ENCODE measurements at regions not wholly inside any gene's neighbourhood (a gene's known extent, or its start where the extent isn't known, plus 50 kb on each side); places are given as distances from the start of the nearest gene placed in this dataset.
"Not testable (repeated sequence)": the region's sequence is repeated elsewhere in the genome, so short reads cannot be mapped to it uniquely, and the experiment has no call there.

DNA sequence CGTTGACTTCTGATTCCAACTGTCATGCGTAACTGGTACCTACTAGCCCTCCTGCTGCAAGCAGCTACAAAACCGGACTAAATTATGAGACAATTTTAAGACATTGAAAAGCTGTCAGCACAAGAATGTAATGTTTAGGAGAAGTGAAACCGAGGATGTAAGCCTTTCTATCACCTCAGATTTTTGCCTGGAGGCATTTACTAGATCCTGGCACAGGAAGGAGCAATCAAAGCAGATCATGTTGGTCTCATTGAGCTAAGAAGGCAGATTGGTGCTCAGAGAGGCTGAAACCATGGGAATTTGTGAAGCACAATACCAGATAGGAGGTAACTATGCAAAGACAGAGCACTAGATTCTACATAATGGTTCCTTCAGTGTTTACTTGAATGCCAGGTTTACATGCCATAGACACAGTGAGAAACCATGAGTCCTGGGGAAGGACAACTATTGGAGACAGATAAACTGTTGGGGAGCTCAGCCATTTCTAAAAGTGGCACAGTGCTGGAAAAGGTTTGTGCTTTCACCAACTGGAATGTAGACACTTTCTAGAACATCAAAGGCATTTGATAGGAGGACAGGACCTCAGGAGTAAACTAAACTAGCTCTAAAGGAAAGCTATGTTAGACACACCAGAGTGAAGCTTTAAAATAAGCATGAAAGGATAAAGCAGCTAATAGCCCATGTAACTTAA lies 179.4 kb downstream of the LYPLAL1 start:
- no peak for DNase-seq (ENCODE audit: low spot score)

DNA sequence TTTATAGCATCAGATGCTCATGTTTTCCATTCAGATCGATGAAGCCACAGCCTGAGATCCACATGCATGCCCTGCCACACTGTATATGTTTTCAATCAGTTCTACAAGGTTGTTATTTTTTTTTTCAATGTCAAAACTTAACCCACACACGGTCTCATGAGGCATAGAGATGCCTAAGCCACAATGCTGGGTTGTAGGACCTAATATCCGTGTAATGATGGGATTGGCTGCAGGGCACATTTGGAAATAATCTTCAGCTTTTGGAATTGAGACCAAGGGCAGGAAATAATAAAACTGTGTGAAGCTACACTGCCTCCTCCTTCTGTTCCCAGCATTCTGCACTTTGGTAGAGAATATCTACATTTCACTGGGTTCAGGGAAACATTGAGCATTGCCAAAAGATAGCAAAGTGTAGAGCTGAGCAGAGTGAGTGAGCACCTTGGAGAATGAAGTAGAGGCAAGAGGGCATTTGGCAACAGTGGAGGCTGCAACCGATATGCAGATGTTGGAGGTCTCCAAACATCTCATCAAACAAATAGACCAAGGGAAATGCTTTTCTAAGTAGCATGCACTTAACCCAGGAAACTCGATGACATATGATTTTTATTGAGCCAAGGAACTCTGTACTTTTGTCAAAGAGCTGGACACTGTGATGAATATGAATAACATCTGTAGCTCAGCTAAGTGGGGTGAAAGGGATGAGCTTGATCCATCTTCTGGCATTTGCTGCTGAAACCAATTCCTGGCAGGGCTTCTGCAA lies 176.7 kb downstream of the LYPLAL1 start:
- DNase-seq (ENCODE audit: low spot score) = no peak

DNA sequence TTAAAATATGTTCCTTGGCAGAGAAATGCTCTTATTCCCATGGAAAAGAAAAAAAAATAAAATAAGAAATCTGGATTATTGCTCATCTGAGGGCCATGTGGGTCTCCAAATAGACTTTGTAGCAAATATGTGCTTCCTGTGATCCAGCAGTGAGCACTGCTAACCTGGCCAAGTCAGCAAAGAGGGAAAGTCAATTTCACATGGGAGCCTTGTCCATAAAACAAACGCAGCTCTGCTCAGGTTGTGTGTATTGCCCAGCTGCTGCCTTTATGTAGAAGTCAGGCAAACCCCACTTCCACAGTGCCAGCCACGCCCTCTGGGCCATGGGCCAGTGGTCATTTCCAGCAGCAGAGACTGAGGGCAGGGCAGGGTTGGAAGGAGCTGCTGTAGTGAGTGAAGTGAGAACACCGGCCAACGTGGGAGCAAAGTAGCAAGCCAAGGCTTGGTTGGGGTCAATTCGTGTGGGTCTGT lies 174.3 kb downstream of the LYPLAL1 start:
- no peak for DNase-seq (ENCODE audit: low spot score)

DNA sequence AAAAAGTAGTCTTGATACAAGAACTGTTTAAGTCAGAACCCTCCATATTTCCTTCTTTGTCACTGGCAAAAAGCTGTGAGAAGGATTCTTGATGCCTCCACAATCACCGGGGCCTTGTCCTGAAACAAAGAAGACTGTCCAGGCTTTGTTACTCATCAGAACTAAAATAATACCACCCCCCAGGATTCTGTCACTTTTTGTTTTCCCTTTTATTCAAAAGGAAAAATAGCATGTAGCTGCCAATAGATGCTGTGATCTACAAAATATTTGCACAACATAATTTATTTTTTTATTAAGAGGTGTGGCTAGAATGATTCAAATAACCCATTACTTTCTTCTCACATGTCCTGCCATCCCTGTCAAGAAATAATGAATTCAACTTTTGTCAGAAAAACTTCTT lies 173.7 kb downstream of the LYPLAL1 start:
- DNase-seq (ENCODE audit: low spot score) = no peak

DNA sequence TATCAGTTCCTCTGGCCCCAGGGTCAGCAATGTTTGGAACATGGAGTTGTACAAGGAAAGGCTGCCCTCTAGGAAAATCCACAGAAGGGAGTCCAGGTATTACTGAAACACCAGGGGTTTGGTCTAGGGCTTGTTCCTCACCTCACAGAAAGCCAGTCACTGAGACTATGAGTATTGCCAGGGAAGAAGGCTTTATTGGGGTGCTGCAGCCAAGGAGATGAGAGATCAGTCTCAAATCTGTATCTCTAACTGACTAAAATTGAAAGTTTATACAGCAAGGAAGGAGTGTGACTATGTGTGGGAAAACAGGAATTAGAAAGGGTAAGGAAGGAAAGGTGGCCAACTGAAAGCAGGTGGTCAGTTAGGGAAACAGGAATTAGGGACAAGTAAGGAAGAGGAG lies 172.3 kb downstream of the LYPLAL1 start:
- no peak for DNase-seq (ENCODE audit: low spot score)

DNA sequence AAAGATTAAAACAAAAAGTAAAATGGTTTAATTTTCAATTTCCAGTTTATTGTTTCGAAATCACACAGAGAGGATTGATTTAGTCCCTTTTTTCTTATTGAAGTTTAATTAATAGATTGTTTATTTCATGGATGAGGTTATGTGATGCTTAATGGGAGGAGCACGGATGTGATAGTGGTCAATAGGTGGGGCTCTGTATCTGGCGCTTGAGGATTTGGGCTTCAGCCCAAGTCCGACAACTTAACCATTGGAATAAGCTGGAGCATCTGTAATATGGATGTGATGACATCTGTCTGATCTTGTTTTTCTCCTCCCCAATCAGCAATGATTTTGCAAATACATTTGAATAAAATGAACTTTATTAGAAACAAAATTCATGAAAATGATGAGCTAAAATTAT lies 169.2 kb downstream of the LYPLAL1 start:
- no peak for DNase-seq (ENCODE audit: low spot score)

DNA sequence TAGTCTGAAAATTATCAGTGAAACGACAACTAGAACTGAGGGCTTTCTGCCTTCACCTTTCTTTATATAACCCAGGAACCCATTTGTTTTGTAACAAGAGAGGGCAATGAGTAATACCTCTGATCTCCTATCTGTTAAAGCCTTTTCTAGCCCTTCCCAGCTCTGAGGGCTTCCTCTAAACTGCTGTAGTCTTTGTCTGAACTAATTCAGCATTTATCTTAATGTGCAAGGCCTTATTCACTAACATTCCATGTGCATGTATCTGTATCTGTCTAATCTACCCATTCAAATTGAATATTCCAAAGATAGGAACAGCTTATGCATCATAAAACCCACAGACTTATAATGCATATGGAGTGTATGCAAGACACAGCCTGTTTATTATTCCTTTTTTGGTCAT lies 167.1 kb downstream of the LYPLAL1 start:
- no peak for DNase-seq (ENCODE audit: low spot score)

DNA sequence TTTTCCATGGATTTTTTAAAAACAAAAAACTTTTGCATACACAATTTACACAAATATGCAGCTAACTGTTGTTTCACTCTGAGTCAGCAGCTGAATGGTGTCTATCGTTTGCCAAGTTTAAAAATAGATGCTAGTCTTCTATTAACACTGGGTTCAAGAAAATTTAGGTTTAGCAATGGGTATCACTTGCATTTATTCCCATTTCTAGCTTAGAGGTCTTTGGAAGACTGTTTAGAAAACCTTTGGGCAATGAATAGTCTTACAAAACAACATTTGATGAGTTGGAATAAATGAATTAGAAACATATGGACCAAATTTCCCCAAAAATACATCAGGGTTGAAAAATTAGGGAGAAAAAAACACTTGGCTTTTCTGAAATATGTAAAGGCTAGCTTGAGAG lies 165.8 kb downstream of the LYPLAL1 start:
- no peak for DNase-seq (ENCODE audit: low spot score)

DNA sequence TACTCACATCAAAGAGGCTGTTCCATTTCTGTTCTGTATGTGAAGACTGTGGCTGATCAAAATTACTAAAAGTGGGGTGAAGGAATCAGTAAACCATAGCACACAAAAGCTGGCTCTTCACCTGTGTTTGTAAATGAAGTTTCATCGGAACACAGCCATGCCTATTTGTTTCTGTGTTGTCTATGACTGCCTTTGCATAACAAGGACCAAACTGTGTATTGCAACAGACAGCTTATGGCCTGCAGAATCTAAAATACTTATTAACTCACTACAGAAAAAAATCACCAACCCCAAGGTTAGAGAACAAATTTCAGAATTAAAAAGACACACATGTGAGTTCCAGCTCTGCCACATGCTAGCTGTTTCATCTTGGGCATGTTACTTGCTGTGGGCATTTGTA lies 163.9 kb downstream of the LYPLAL1 start:
- DNase-seq (ENCODE audit: low spot score) = no peak

DNA sequence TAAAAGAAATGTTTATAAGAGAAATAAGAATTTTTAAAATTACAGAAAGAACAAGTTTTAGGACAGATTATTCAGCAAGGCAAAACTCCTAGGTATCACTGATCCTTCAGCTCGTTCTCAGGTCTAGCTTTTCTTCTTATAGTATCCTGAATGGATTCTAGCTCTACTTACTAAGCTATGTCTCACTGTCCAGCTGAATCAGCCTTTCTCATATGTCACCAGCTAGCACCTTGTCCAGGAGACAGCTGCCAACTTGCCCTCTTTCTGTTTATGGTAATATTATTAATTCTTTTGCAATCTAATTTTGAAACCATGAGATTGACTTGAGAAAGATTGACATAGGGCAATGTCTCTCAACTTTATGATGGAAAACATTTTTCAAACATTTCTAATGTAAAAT lies 159.9 kb downstream of the LYPLAL1 start:
- no peak for DNase-seq (ENCODE audit: low spot score)

DNA sequence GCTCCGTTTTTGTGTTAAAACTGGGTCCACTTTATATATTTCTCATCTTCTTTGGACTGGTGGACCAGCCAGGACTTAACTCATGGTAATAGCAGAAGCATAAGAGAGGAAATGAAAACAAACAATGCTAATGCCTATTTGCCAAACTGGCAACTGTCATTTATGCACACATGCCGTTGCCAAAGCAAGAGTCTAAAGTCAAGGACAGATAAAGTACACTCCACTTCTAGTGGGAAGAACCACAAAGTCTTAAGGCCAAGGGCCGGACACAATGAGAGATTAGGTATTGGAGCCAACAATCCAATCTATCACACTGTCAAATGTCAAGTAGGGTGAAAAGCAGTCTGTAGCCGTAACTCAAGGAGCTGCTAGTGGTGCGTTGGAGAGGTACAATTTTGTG lies 157.7 kb downstream of the LYPLAL1 start:
- no peak for DNase-seq (ENCODE audit: low spot score)

DNA sequence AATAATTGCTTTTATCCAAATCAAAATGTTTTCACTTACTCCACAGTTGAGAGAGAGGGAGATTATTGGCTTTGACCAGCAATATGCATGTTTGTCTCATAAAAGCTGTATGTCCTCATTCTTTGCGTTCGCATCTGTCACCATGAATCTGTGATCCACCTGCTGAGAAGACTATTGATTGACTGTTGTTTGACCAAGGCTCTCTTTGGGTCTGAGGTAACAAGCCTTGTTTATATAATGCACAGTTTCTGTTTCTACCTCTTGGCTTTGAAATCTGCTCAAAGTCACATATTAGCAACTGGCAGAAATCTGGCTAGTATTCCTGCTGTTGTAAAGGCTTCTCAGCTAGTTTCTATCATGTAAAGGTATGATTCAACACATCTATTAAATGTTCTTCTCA lies 157.0 kb downstream of the LYPLAL1 start:
- no peak for DNase-seq (ENCODE audit: low spot score)

DNA sequence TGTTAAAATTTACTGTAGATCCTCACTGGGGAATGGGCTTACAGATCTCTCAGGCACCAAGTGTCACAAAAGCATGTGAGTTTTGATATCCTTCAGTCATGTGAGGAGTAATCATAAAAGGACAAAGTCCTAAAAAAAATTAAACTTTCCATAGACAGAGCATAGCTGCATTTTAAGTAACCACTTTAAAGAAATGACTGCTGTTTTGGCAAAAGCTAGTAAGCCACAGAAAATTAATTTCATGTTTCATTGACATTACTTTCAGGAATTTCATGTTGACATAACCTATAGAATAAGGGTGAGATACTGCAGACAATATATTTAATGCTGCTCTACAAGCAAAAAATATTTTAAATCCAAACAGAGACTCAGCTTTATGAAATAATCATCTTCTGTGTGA lies 156.3 kb downstream of the LYPLAL1 start:
- DNase-seq (ENCODE audit: low spot score) = no peak

DNA sequence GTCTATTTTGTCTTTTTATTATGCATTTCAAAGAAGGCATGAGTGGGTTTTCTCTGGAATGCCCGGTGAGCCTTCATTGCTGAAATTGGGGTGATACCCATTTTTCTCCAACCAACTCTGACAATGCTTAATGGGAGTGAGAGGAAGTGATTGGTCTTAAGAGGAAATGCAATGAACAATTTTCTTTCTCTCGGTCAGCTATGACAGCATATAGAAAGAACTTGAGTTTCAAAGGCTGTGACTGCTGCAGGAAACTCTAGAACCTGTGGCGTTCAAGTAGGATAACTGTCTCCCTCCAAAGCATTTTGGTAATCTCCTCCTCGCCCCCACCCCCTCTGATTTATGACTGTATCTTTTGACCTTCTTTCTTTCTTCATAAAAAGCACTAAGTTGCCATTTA lies 155.9 kb downstream of the LYPLAL1 start:
- DNase-seq (ENCODE audit: low spot score) = no peak

DNA sequence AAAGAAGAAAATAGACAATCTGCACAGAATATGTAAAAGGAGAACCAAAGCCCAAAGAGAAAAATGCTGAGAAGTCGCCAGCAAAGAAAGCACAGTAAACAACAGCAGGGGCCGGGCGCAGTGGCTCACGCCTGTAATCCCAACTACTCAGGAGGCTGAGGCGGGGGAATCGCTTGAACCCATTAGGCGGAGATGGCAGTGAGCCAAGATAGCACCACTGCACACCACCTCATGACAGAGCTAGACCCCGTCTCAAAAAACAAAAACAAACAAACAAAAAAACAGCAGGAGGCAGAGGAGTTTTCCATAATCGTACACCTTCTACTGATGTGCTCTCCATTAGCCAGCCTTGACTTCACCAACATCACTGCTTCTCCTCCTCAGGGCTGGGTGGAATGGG lies 153.2 kb downstream of the LYPLAL1 start:
- DNase-seq (ENCODE audit: low spot score) = no peak

DNA sequence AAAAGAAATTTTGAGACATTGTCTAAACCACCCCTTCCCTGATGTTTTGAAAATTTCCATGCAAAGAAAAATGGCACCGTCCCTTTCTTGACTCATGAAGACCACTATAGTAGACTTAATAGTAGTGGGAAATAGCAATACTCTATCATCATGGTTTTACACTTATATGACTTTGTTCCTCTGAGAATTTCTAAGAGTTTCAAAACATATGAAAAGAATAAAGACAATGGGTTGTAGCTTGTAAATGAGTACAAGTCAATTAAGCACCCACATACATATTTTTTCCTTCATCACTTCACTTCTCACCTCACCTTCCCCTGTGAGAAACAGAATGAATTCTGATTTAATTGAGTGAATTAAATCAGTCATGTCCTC lies 151.7 kb downstream of the LYPLAL1 start:
- no peak for DNase-seq (ENCODE audit: low spot score)

DNA sequence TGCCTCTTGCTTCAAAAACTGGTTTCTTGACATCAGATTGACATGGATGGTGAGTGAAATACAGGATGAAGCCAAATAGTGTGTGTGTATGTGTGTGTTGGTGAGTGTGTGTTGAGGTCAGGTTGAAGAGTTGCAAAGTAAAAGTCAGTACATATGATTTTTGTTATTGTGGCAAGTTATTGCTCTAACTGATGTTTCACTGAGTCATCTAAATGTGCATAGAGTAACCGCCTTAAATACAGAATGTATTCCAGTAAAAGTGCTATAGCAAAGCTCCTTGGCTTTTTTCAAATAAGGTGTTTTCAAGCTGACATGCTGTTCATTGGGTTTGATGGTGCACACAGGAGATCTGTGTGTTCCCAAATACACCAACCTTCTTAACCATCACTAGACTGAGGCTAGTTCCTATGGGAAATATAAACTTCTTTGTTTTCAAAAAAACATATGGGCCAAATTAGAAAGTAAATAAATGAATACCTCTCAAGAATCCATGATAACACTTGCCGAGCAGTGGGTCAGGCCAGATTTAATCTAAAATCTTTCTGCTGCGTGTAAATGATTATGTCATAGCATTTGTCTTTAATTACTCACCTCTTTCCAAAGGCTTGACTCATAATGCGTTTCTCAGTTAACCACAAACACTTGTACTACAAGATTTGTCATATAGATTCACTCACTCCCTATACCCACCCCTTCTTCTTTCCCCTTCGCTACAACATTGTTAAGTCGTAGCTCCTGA lies 151.1 kb downstream of the LYPLAL1 start:
- DNase-seq (ENCODE audit: low spot score) = no peak

DNA sequence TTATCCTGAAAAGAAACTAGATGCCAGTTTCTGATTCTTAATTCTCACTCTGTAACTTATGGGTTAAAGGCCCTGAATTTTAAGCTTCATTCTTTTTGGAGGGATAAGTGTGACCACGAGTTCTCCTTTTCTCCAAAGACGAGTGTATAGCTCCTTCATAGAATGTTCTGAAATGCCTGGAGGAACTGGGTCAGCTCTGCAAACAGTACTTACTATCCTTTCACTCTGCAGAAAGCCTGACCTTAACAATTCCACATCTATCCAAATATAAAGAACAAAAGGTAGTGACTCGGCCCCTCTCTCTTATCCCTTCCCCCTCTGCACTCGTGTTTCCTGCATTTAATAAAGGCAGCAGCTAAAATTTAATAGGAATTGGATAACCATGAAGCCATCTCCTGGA lies 150.5 kb downstream of the LYPLAL1 start:
- no peak for DNase-seq (ENCODE audit: low spot score)

DNA sequence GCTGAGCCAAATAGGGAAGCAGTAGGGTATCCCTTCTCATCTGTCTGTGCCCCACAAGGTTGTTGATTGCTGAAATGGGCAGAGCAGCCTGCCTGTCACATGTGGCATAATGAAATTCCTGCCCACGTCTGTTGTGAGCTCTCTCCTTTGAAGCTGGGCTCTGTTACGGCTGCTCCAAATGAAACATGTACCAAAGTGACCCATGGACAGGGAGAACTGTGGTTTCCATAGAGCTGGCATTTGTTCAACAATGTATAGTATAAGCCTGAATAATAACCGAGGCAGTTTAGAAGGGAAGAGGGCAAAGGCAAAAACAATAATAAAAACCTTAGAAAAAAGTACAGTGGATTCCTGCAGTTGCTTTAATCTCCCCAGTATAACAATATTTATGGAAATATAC lies 149.7 kb downstream of the LYPLAL1 start:
- no peak for DNase-seq (ENCODE audit: low spot score)

DNA sequence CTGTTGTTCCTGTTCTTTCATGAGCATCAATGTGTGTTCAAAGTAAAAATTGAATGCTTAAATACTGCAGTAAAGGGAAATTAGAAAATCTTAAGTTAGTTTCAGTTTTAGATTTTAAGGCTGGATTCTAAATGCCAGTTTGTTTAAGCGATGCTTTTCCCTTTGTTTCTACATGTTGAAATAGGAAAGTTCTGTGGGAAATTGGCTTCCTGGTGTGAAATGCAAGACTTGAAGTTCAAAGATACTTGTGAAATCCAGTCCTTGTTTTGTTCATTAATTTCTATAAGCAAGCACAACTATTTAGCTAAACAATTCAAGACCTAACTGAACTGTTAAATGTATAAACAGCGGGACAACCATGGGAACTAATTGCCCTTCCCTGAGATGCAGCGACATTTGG lies 149.1 kb downstream of the LYPLAL1 start:
- DNase-seq (ENCODE audit: low spot score) = no peak

DNA sequence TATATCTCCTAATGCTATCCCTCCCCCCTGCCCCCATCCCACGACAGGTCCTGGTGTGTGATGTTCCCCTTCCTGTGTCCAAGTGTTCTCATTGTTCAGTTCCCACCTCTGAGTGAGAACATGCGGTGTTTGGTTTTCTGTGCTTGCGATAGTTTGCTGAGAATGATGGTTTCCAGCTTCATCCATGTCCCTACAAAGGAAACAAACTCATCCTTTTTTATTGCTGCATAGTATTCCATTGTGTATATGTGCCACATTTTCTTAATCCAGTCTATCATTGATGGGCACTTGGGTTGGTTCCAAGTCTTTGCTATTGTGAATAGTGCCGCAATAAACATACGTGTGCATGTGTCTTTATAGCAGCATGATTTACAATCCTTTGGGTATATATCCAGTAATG lies 146.9 kb downstream of the LYPLAL1 start:
- not testable (repeated sequence) for DNase-seq (ENCODE audit: low spot score)

DNA sequence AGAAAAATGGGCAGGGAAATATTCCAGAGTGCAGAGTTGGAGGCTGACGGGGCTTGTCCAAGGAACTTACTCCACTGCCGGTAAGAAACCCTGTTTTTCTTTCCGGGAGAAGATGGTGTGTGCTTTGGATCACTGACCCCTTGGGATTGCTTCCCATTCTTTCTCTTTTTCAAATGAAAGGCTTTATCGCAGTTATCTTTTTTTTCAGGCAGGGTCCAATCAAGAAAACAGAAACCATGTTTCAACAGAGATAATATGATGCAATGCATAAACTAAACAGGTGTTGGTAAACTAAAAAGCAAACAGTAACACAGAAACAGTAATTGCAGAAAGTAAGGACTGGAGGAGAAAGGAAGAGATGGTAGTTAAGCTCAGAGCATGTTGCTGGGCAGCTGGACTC lies 145.1 kb downstream of the LYPLAL1 start:
- DNase-seq (ENCODE audit: low spot score) = no peak

DNA sequence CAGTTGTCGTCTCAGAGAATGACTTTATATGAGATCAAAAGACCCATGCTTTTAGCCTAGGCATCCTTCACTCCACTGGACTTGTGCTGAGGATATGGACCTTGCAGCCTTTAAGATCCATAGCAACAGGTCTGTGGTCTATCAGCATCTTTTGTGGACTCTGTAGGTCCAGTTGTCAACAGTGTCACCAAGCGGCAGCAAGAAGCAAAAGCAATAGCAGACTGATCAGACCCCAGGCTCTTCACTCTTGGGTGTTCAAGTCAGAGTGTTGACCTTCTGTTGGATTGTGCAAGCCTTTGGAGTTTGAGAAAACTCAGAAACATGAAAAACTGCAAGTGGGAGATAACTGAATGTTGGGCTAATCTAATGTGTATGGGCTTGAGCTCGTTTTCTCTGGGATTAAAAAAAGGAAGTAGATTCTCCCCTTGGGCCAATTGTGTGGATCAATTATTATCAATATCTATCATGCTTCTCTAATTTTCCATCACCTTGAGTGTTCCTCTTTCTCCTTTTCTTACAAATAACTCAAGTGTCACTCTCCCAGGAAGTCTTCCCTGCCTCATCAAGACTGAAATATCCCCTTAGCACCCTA lies 144.2 kb downstream of the LYPLAL1 start:
- peak; percentile 47 for DNase-seq (ENCODE audit: low spot score)

Data from ecto neural progenitor cell (in vitro differentiated cells).